OCI-LY3 (cell line): ENCODE measurements at regions not wholly inside any gene's neighbourhood (a gene's known extent, or its start where the extent isn't known, plus 50 kb on each side); places are given as distances from the start of the nearest gene placed in this dataset.

Experiments
- H2AFZ ChIP-seq: fragments of 200-600, 300-600 bp; shearing (Covaris generic); 2 replicates; pipeline ENCODE4 v1.6.0; 2014; ENCODE audit warnings: antibody characterized with exemption, low read depth, low read length
- H3K27ac ChIP-seq: fragments of 200-600, 300-600 bp; sonication (generic); 2 replicates; pipeline ENCODE4 v1.5.1; 2014; ENCODE audit warnings: mild to moderate bottlenecking, low read length, moderate library complexity, mixed read lengths
- H3K27me3 ChIP-seq: fragments of 200-600, 300-600 bp; sonication (generic); 2 replicates; pipeline ENCODE4 v1.6.1; 2014; ENCODE audit warnings: low read depth, low read length, mixed read lengths
- H3K36me3 ChIP-seq: fragments of 200-600, 300-600 bp; sonication (generic); replicated peaks from 2 replicates; pipeline ENCODE3; 2014; ENCODE audit warnings: low read depth, low read length, mixed read lengths
- H3K4me1 ChIP-seq: fragments of 300-600, 200-600 bp; sonication (generic); 2 replicates; pipeline ENCODE4 v1.6.1; 2014; ENCODE audit warnings: low read length, mixed read lengths
- H3K4me2 ChIP-seq: fragments of 200-600, 300-600 bp; sonication (generic); 2 replicates; pipeline ENCODE4 v1.6.1; 2014; ENCODE audit warnings: low read length, mixed read lengths
- H3K4me3 ChIP-seq: fragments of 300-600, 200-600 bp; sonication (generic); 2 replicates; pipeline ENCODE4 v1.5.1; 2014; ENCODE audit warnings: antibody characterized with exemption, mild to moderate bottlenecking, low read length, moderate library complexity
- H3K79me2 ChIP-seq: fragments of 300-600, 200-600 bp; shearing (Covaris generic); 2 replicates; pipeline ENCODE4 v1.6.1; 2014; ENCODE audit warnings: mild to moderate bottlenecking, low read length, mixed read lengths
- H3K9ac ChIP-seq: fragments of 300-600, 200-600 bp; shearing (Covaris generic); 2 replicates; pipeline ENCODE4 v1.6.0; 2014; ENCODE audit warnings: mild to moderate bottlenecking, low read length, moderate library complexity
- H3K9me3 ChIP-seq: fragments of 200-600, 300-600 bp; shearing (Covaris generic); 2 replicates; pipeline ENCODE4 v1.6.1; 2014; ENCODE audit warnings: low read length, mixed read lengths; ENCODE audit not compliant: insufficient read depth
- H4K20me1 ChIP-seq: fragments of 200-600, 300-600 bp; sonication (generic); 2 replicates; pipeline ENCODE4 v1.6.1; 2016; ENCODE audit warnings: low read length, mixed read lengths; ENCODE audit not compliant: insufficient read depth
- CTCF ChIP-seq: fragments of 200-600, 300-600 bp; sonication (generic); IDR thresholded peaks from 2 replicates; pipeline ENCODE4 v1.5.1; 2014; ENCODE audit warnings: antibody characterized with exemption, low read length, low read depth
- EZH2phosphoT487 ChIP-seq: fragments of 200-600 bp; shearing (Covaris generic); IDR thresholded peaks from 2 replicates; pipeline ENCODE4 v1.6.1; 2018; ENCODE audit warnings: antibody characterized with exemption, mixed run types, low read depth

GRCh38 chr5:5939759-5940370 lies 438.5 kb downstream of the MED10 start:
- H3K4me3 ChIP-seq: no peak overlapping the region
- no peaks in the 10 kb centered on the region for H4K20me1 ChIP-seq
- no peaks in the 10 kb centered on the region for H3K9me3 ChIP-seq
- no peak overlapping the region for H3K9ac ChIP-seq
- H3K27ac ChIP-seq: no peak overlapping the region
- H2AFZ ChIP-seq: no peak overlapping the region
- H3K27me3 ChIP-seq: no peaks in the 10 kb centered on the region
- no peaks in the 10 kb centered on the region for H3K4me1 ChIP-seq
- TF ChIP-seq CTCF (no peak), EZH2phosphoT487 (no peak)
- no peaks in the 10 kb centered on the region for H3K36me3 ChIP-seq
- no peaks in the 10 kb centered on the region for H3K79me2 ChIP-seq
- no peak overlapping the region for H3K4me2 ChIP-seq

- no peak overlapping the region for H2AFZ ChIP-seq
- H3K9ac ChIP-seq: no peak overlapping the region
- H3K4me3 ChIP-seq: no peak overlapping the region
- H3K4me2 ChIP-seq: no peak overlapping the region
- H3K9me3 ChIP-seq: no peaks in the 10 kb centered on the region
- no peaks in the 10 kb centered on the region for H3K27me3 ChIP-seq
- no peak overlapping the region for H3K27ac ChIP-seq
- H3K79me2 ChIP-seq: no peaks in the 10 kb centered on the region
- TF ChIP-seq CTCF: no peak
- TF ChIP-seq EZH2phosphoT487: no peak
- H4K20me1 ChIP-seq: no peaks in the 10 kb centered on the region
- H3K36me3 ChIP-seq: no peaks in the 10 kb centered on the region
- H3K4me1 ChIP-seq: no peaks in the 10 kb centered on the region
These were observed 444.7 kb downstream of the MED10 start for GRCh38 chr5:5933651-5934050.

GRCh38 chr5:5932824-5933223 lies 445.5 kb downstream of the MED10 start:
- H3K4me2 ChIP-seq: no peak overlapping the region
- H3K27me3 ChIP-seq: no peaks in the 10 kb centered on the region
- no peaks in the 10 kb centered on the region for H3K36me3 ChIP-seq
- no peaks in the 10 kb centered on the region for H3K9me3 ChIP-seq
- TF ChIP-seq EZH2phosphoT487: no peak
- no peak for TF ChIP-seq CTCF
- H2AFZ ChIP-seq: no peak overlapping the region
- no peak overlapping the region for H3K9ac ChIP-seq
- H4K20me1 ChIP-seq: no peaks in the 10 kb centered on the region
- H3K4me1 ChIP-seq: no peaks in the 10 kb centered on the region
- H3K27ac ChIP-seq: no peak overlapping the region
- no peaks in the 10 kb centered on the region for H3K79me2 ChIP-seq
- H3K4me3 ChIP-seq: no peak overlapping the region

- no peak overlapping the region for H3K4me2 ChIP-seq
- no peak overlapping the region for H3K9ac ChIP-seq
- TF ChIP-seq CTCF: no peak
- TF ChIP-seq EZH2phosphoT487: no peak
- no peaks in the 10 kb centered on the region for H3K79me2 ChIP-seq
- no peaks in the 10 kb centered on the region for H3K36me3 ChIP-seq
- no peaks in the 10 kb centered on the region for H3K27me3 ChIP-seq
- H3K4me1 ChIP-seq: no peaks in the 10 kb centered on the region
- no peak overlapping the region for H2AFZ ChIP-seq
- H3K4me3 ChIP-seq: no peak overlapping the region
- H3K27ac ChIP-seq: no peak overlapping the region
- no peaks in the 10 kb centered on the region for H4K20me1 ChIP-seq
- no peaks in the 10 kb centered on the region for H3K9me3 ChIP-seq
These were observed 447.8 kb downstream of the MED10 start for GRCh38 chr5:5930561-5930960.
